ENCODE measurements at regions not wholly inside any gene's neighbourhood (a gene's known extent, or its start where the extent isn't known, plus 50 kb on each side); places are given as distances from the start of the nearest gene placed in this dataset.

- H3K27ac ChIP-seq: no peak overlapping the region
- TF ChIP-seq EZH2 (IDR thresholded peaks at IDR 0.05) (no peak), POLR2AphosphoS5 (IDR thresholded peaks at IDR 0.05; ENCODE audit: borderline replicate concordance, low read depth, low read length) (no peak), FOXP2 (optimal IDR thresholded peaks at IDR 0.05; ENCODE audit: control extremely low read depth, extremely low read length, insufficient read depth) (no peak)
- no peaks in the 10 kb centered on the region for H3K36me3 ChIP-seq (ENCODE audit: insufficient read depth, low read length)
- no peak for DNase-seq (ENCODE audit: low read depth, low spot score)
- H3K4me3 ChIP-seq: no peak overlapping the region
- no peak overlapping the region for H3K9ac ChIP-seq (ENCODE audit: insufficient read length)
- H3K9me3 ChIP-seq (ENCODE audit: low read depth, low read length): no peaks in the 10 kb centered on the region
Observed at GRCh38 chr4:29051381-29051965, 1668.7 kb upstream of the PCDH7 start.

- H3K9me3 ChIP-seq (ENCODE audit: low read depth, low read length): no peaks in the 10 kb centered on the region
- H3K4me3 ChIP-seq: no peak overlapping the region
- DNase-seq (ENCODE audit: low read depth, low spot score): no peak
- H3K36me3 ChIP-seq (ENCODE audit: insufficient read depth, low read length): no peaks in the 10 kb centered on the region
- TF ChIP-seq POLR2AphosphoS5 (IDR thresholded peaks at IDR 0.05; ENCODE audit: borderline replicate concordance, low read depth, low read length) (no peak), EZH2 (IDR thresholded peaks at IDR 0.05) (no peak), FOXP2 (optimal IDR thresholded peaks at IDR 0.05; ENCODE audit: control extremely low read depth, extremely low read length, insufficient read depth) (no peak)
- no peak overlapping the region for H3K9ac ChIP-seq (ENCODE audit: insufficient read length)
- H3K27ac ChIP-seq: no peak overlapping the region
Observed at GRCh38 chr4:29052266-29052665, 1667.9 kb upstream of the PCDH7 start.

- no peak overlapping the region for H3K27ac ChIP-seq
- no peak for DNase-seq (ENCODE audit: low read depth, low spot score)
- H3K9ac ChIP-seq (ENCODE audit: insufficient read length): no peak overlapping the region
- H3K4me3 ChIP-seq: no peak overlapping the region
- TF ChIP-seq FOXP2 (optimal IDR thresholded peaks at IDR 0.05; ENCODE audit: control extremely low read depth, extremely low read length, insufficient read depth) (no peak), POLR2AphosphoS5 (IDR thresholded peaks at IDR 0.05; ENCODE audit: borderline replicate concordance, low read depth, low read length) (no peak), EZH2 (IDR thresholded peaks at IDR 0.05) (no peak)
- no peaks in the 10 kb centered on the region for H3K36me3 ChIP-seq (ENCODE audit: insufficient read depth, low read length)
- no peaks in the 10 kb centered on the region for H3K9me3 ChIP-seq (ENCODE audit: low read depth, low read length)
Observed at GRCh38 chr4:29058531-29058930, 1661.6 kb upstream of the PCDH7 start.

- no peaks in the 10 kb centered on the region for H3K9me3 ChIP-seq (ENCODE audit: low read depth, low read length)
- no peak for DNase-seq (ENCODE audit: low read depth, low spot score)
- no peak overlapping the region for H3K4me3 ChIP-seq
- no peak overlapping the region for H3K27ac ChIP-seq
- H3K36me3 ChIP-seq (ENCODE audit: insufficient read depth, low read length): no peaks in the 10 kb centered on the region
- H3K9ac ChIP-seq (ENCODE audit: insufficient read length): no peak overlapping the region
- no peak for TF ChIP-seq FOXP2 (optimal IDR thresholded peaks at IDR 0.05; ENCODE audit: control extremely low read depth, extremely low read length, insufficient read depth)
- TF ChIP-seq POLR2AphosphoS5 (IDR thresholded peaks at IDR 0.05; ENCODE audit: borderline replicate concordance, low read depth, low read length): no peak
- TF ChIP-seq EZH2 (IDR thresholded peaks at IDR 0.05): no peak
Observed at GRCh38 chr4:29066861-29067260, 1653.3 kb upstream of the PCDH7 start.

GRCh38 chr4:29073571-29073970 is 1646.6 kb upstream of the PCDH7 start:
- no peaks in the 10 kb centered on the region for H3K9me3 ChIP-seq (ENCODE audit: low read depth, low read length)
- no peak for DNase-seq (ENCODE audit: low read depth, low spot score)
- no peaks in the 10 kb centered on the region for H3K36me3 ChIP-seq (ENCODE audit: insufficient read depth, low read length)
- TF ChIP-seq FOXP2 (optimal IDR thresholded peaks at IDR 0.05; ENCODE audit: control extremely low read depth, extremely low read length, insufficient read depth) (no peak), EZH2 (IDR thresholded peaks at IDR 0.05) (no peak), POLR2AphosphoS5 (IDR thresholded peaks at IDR 0.05; ENCODE audit: borderline replicate concordance, low read depth, low read length) (no peak)
- H3K4me3 ChIP-seq: no peak overlapping the region
- H3K27ac ChIP-seq: no peak overlapping the region
- H3K9ac ChIP-seq (ENCODE audit: insufficient read length): no peak overlapping the region

- Histone ChIP-seq H3K9me3 (ENCODE audit: low read depth, low read length) (no peaks in the 10 kb centered on the region), H3K27ac (no peak overlapping the region), H3K4me3 (no peak overlapping the region), H3K36me3 (ENCODE audit: insufficient read depth, low read length) (no peaks in the 10 kb centered on the region), H3K9ac (ENCODE audit: insufficient read length) (no peak overlapping the region)
- TF ChIP-seq FOXP2 (optimal IDR thresholded peaks at IDR 0.05; ENCODE audit: control extremely low read depth, extremely low read length, insufficient read depth) (no peak), EZH2 (IDR thresholded peaks at IDR 0.05) (no peak), POLR2AphosphoS5 (IDR thresholded peaks at IDR 0.05; ENCODE audit: borderline replicate concordance, low read depth, low read length) (no peak)
- no peak for DNase-seq (ENCODE audit: low read depth, low spot score)
Observed at GRCh38 chr4:29075366-29075765, 1644.8 kb upstream of the PCDH7 start.

- Histone ChIP-seq H3K9ac (ENCODE audit: insufficient read length) (no peak overlapping the region), H3K27ac (no peak overlapping the region), H3K9me3 (ENCODE audit: low read depth, low read length) (no peaks in the 10 kb centered on the region), H3K4me3 (no peak overlapping the region), H3K36me3 (ENCODE audit: insufficient read depth, low read length) (no peaks in the 10 kb centered on the region)
- TF ChIP-seq POLR2AphosphoS5 (IDR thresholded peaks at IDR 0.05; ENCODE audit: borderline replicate concordance, low read depth, low read length): no peak
- TF ChIP-seq EZH2 (IDR thresholded peaks at IDR 0.05): no peak
- TF ChIP-seq FOXP2 (optimal IDR thresholded peaks at IDR 0.05; ENCODE audit: control extremely low read depth, extremely low read length, insufficient read depth): no peak
- DNase-seq (ENCODE audit: low read depth, low spot score): no peak
Observed at GRCh38 chr4:29079260-29079659, 1640.9 kb upstream of the PCDH7 start.

- Histone ChIP-seq H3K9ac (ENCODE audit: insufficient read length) (no peak overlapping the region), H3K27ac (no peak overlapping the region), H3K4me3 (no peak overlapping the region), H3K9me3 (ENCODE audit: low read depth, low read length) (no peaks in the 10 kb centered on the region), H3K36me3 (ENCODE audit: insufficient read depth, low read length) (no peaks in the 10 kb centered on the region)
- DNase-seq (ENCODE audit: low read depth, low spot score): no peak
- TF ChIP-seq POLR2AphosphoS5 (IDR thresholded peaks at IDR 0.05; ENCODE audit: borderline replicate concordance, low read depth, low read length): no peak
- TF ChIP-seq FOXP2 (optimal IDR thresholded peaks at IDR 0.05; ENCODE audit: control extremely low read depth, extremely low read length, insufficient read depth): no peak
- no peak for TF ChIP-seq EZH2 (IDR thresholded peaks at IDR 0.05)
Observed at GRCh38 chr4:29081234-29081955, 1638.8 kb upstream of the PCDH7 start.
